NCI-H1417 treated with DMSO at 0.1 percent for 48 hours (cell line): ENCODE measurements at regions not wholly inside any gene's neighbourhood (a gene's known extent, or its start where the extent isn't known, plus 50 kb on each side); places are given as distances from the start of the nearest gene placed in this dataset.
"Not testable (repeated sequence)": the region's sequence is repeated elsewhere in the genome, so short reads cannot be mapped to it uniquely, and the experiment has no call there.

Experiments
- DNase-seq: peaks from one replicate; lab custom pipeline; 2025; lab: John Stamatoyannopoulos, UW

- no peak for DNase-seq
Measured at GRCh38 chr13:33550885-33551284, 265.3 kb upstream of the STARD13 start.

GRCh38 chr13:33554919-33555791, 262.8 kb upstream of the RFC3 start:
- DNase-seq, result no peak

GRCh38 chr13:33556828-33557227, 261.1 kb upstream of the RFC3 start:
- DNase-seq, result no peak

GRCh38 chr13:33560726-33561125, 257.2 kb upstream of the RFC3 start:
- no peak for DNase-seq

- DNase-seq, result no peak
Measured at GRCh38 chr13:33561627-33562026, 256.3 kb upstream of the RFC3 start.

GRCh38 chr13:33571618-33572017, 246.3 kb upstream of the RFC3 start:
- DNase-seq, result no peak

GRCh38 chr13:33572322-33572721, 245.6 kb upstream of the RFC3 start:
- DNase-seq, result not testable (repeated sequence)

- no peak for DNase-seq
Measured at GRCh38 chr13:33575378-33575777, 242.6 kb upstream of the RFC3 start.

GRCh38 chr13:33577007-33577406, 240.9 kb upstream of the RFC3 start:
- DNase-seq, result no peak

- DNase-seq, result no peak
Measured at GRCh38 chr13:33578786-33579185, 239.2 kb upstream of the RFC3 start.

GRCh38 chr13:33582121-33582520, 235.8 kb upstream of the RFC3 start:
- DNase-seq, result no peak

- DNase-seq, result no peak
Measured at GRCh38 chr13:33583398-33583797, 234.6 kb upstream of the RFC3 start.

GRCh38 chr13:33590936-33591335, 227.0 kb upstream of the RFC3 start:
- DNase-seq, result no peak

GRCh38 chr13:33606692-33607091, 211.3 kb upstream of the RFC3 start:
- no peak for DNase-seq

- no peak for DNase-seq
Measured at GRCh38 chr13:33610438-33611120, 207.4 kb upstream of the RFC3 start.

- no peak for DNase-seq
Measured at GRCh38 chr13:33611121-33611805, 206.7 kb upstream of the RFC3 start.

- no peak for DNase-seq
Measured at GRCh38 chr13:33612641-33613638, 205.0 kb upstream of the RFC3 start.

- no peak for DNase-seq
Measured at GRCh38 chr13:33615436-33615835, 202.5 kb upstream of the RFC3 start.

- DNase-seq, result no peak
Measured at GRCh38 chr13:33616130-33616529, 201.8 kb upstream of the RFC3 start.

- no peak for DNase-seq
Measured at GRCh38 chr13:33617055-33617454, 200.9 kb upstream of the RFC3 start.

GRCh38 chr13:33624253-33624652, 193.7 kb upstream of the RFC3 start:
- no peak for DNase-seq

GRCh38 chr13:33624740-33625139, 193.2 kb upstream of the RFC3 start:
- DNase-seq, result no peak
